H9 (cell line): ENCODE measurements at regions not wholly inside any gene's neighbourhood (a gene's known extent, or its start where the extent isn't known, plus 50 kb on each side); places are given as distances from the start of the nearest gene placed in this dataset.

Experiments used
- DNase-seq: peaks from one replicate; pipeline ENCODE4 v3.0.0-alpha.2; 2017
- H2AFZ ChIP-seq: one replicate; pipeline ENCODE4 v1.6.1; 2013; ENCODE audit warnings: mild to moderate bottlenecking, low read length, control low read depth, moderate library complexity
- H2AK5ac ChIP-seq: 2 replicates; pipeline ENCODE4 v1.6.1; 2013; ENCODE audit warnings: low read length, control low read depth, mixed read lengths; ENCODE audit not compliant: insufficient read length
- H2BK120ac ChIP-seq: one replicate; pipeline ENCODE4 v1.6.1; 2013; ENCODE audit warnings: low read depth, mild to moderate bottlenecking, low read length, control low read depth, inconsistent platforms; ENCODE audit not compliant: poor library complexity, severe bottlenecking
- H2BK12ac ChIP-seq: 2 replicates; pipeline ENCODE4 v1.6.1; 2013; ENCODE audit warnings: low read length, control low read depth, mixed read lengths, low read depth; ENCODE audit not compliant: insufficient read length
- H2BK15ac ChIP-seq: 2 replicates; pipeline ENCODE4 v1.6.1; 2013; ENCODE audit warnings: low read depth, low read length, control low read depth
- H2BK20ac ChIP-seq: one replicate; pipeline ENCODE4 v1.6.1; 2013; ENCODE audit warnings: low read depth, mild to moderate bottlenecking, low read length, control low read depth, inconsistent platforms; ENCODE audit not compliant: poor library complexity, severe bottlenecking
- H2BK5ac ChIP-seq: 2 replicates; pipeline ENCODE4 v1.6.1; 2013; ENCODE audit warnings: low read length, control low read depth, mixed read lengths; ENCODE audit not compliant: insufficient read length
- H3K14ac ChIP-seq: 2 replicates; pipeline ENCODE4 v1.6.1; 2013; ENCODE audit warnings: low read length, control low read depth; ENCODE audit not compliant: insufficient read depth
- H3K18ac ChIP-seq: 2 replicates; pipeline ENCODE4 v1.6.1; 2013; ENCODE audit warnings: low read depth, mild to moderate bottlenecking, mixed read lengths, low read length, control low read depth; ENCODE audit not compliant: insufficient read length
- H3K23ac ChIP-seq: 2 replicates; pipeline ENCODE4 v1.6.1; 2013; ENCODE audit warnings: low read length, control low read depth, mixed read lengths, low read depth; ENCODE audit not compliant: insufficient read length
- H3K23me2 ChIP-seq: 2 replicates; pipeline ENCODE4 v1.6.1; 2013; ENCODE audit warnings: low read depth, mild to moderate bottlenecking, mixed read lengths, low read length, control low read depth; ENCODE audit not compliant: insufficient read length, poor library complexity, severe bottlenecking
- H3K27ac ChIP-seq: 2 replicates; pipeline ENCODE4 v1.5.1; 2013; ENCODE audit warnings: low read length, control low read depth, mixed read lengths, low read depth; ENCODE audit not compliant: insufficient read length
- H3K27me3 ChIP-seq: 2 replicates; pipeline ENCODE4 v1.6.1; 2013; ENCODE audit warnings: low read length, control low read depth, inconsistent platforms; ENCODE audit not compliant: insufficient read depth
- H3K4ac ChIP-seq: 2 replicates; pipeline ENCODE4 v1.6.1; 2013; ENCODE audit warnings: low read depth, mild to moderate bottlenecking, control low read depth, inconsistent platforms, low read length, moderate library complexity
- H3K4me1 ChIP-seq: 2 replicates; pipeline ENCODE4 v1.6.1; 2013; ENCODE audit warnings: low read length, control low read depth, inconsistent platforms; ENCODE audit not compliant: insufficient read depth
- H3K4me2 ChIP-seq: 2 replicates; pipeline ENCODE4 v1.6.1; 2013; ENCODE audit warnings: low read length, control low read depth, mixed read lengths; ENCODE audit not compliant: insufficient read length, insufficient read depth
- H3K56ac ChIP-seq: 2 replicates; pipeline ENCODE4 v1.6.1; 2013; ENCODE audit warnings: low read depth, mild to moderate bottlenecking, mixed read lengths, low read length, control low read depth; ENCODE audit not compliant: insufficient read length
- H3K79me1 ChIP-seq: 2 replicates; pipeline ENCODE4 v1.6.1; 2013; ENCODE audit warnings: low read depth, mild to moderate bottlenecking, moderate library complexity, low read length, control low read depth, inconsistent platforms; ENCODE audit not compliant: insufficient read depth, poor library complexity, severe bottlenecking
- H3K79me2 ChIP-seq: 2 replicates; pipeline ENCODE4 v1.6.1; 2013; ENCODE audit warnings: low read length, control low read depth, inconsistent platforms; ENCODE audit not compliant: insufficient read depth
- H3K9ac ChIP-seq: 2 replicates; pipeline ENCODE4 v1.6.1; 2013; ENCODE audit warnings: low read length, control low read depth, mixed read lengths; ENCODE audit not compliant: insufficient read length; ENCODE audit errors: extremely low read depth
- H3K9me3 ChIP-seq: one replicate; pipeline ENCODE4 v1.6.1; 2013; ENCODE audit warnings: low read depth, low read length, inconsistent platforms; ENCODE audit not compliant: control insufficient read depth
- H3T11ph ChIP-seq: one replicate; pipeline ENCODE4 v1.6.1; 2013; ENCODE audit warnings: mild to moderate bottlenecking, low read length, control low read depth, inconsistent platforms
- H4K20me1 ChIP-seq: one replicate; pipeline ENCODE4 v1.6.1; 2013; ENCODE audit not compliant: control insufficient read depth, insufficient read length, insufficient read depth
- H4K5ac ChIP-seq: 2 replicates; pipeline ENCODE4 v1.6.1; 2013; ENCODE audit warnings: low read depth, mild to moderate bottlenecking, mixed read lengths, low read length, control low read depth; ENCODE audit not compliant: insufficient read length
- H4K8ac ChIP-seq: replicated peaks from 2 replicates; pipeline ENCODE4 v1.6.1; 2013; ENCODE audit warnings: low read length, control low read depth, mixed read lengths, low read depth; ENCODE audit not compliant: insufficient read length
- H4K91ac ChIP-seq: 2 replicates; pipeline ENCODE4 v1.6.1; 2013; ENCODE audit warnings: low read depth, mild to moderate bottlenecking, moderate library complexity, mixed read lengths, low read length, control low read depth; ENCODE audit not compliant: insufficient read length
- H3K27ac Mint-ChIP-seq, 3 experiments: 2 replicates in 2 of 3; 3 replicates in 1 of 3; pipeline ENCODE4 v1.8.0; 2020 to 2021; ENCODE audit warnings: mixed read lengths in 3 of 3, mild to moderate bottlenecking in 1 of 3, moderate library complexity in 1 of 3
- H3K27me3 Mint-ChIP-seq: 2 replicates; pipeline ENCODE4 v1.8.0; 2021; ENCODE audit warnings: low read depth, mild to moderate bottlenecking, moderate library complexity, mixed read lengths
- H3K36me3 Mint-ChIP-seq, 3 experiments: 2 replicates in 2 of 3; 3 replicates in 1 of 3; pipeline ENCODE4 v1.8.0; 2020 to 2021; ENCODE audit warnings: low read depth in 3 of 3, mixed read lengths in 3 of 3; ENCODE audit not compliant: insufficient read depth in 1 of 3
- H3K4me1 Mint-ChIP-seq, 2 experiments: 2 replicates each; pipeline ENCODE4 v1.8.0; 2020; ENCODE audit warnings: mixed read lengths in 2 of 2
- H3K4me3 Mint-ChIP-seq, 2 experiments: 2 replicates in 1 of 2; 3 replicates in 1 of 2; pipeline ENCODE4 v1.8.0; 2020 to 2021; ENCODE audit warnings: mild to moderate bottlenecking in 2 of 2, mixed read lengths in 2 of 2, moderate library complexity in 1 of 2
- H3K9me3 Mint-ChIP-seq, 2 experiments: 2 replicates in 1 of 2; 3 replicates in 1 of 2; pipeline ENCODE4 v1.8.0; 2020; ENCODE audit warnings: mild to moderate bottlenecking in 2 of 2, mixed read lengths in 2 of 2, moderate library complexity in 1 of 2
- CTCF ChIP-seq: fragments of 200-600 bp; sonication (generic); conservative IDR thresholded peaks from 3 replicates; pipeline ENCODE4 v1.8.0; 2021; ENCODE audit warnings: antibody characterized with exemption, mild to moderate bottlenecking
- whole genome bisulfite sequencing: extraction: QIAGEN DNeasy Blood & Tissue Kit; methylation state at CpG from one replicate; pipeline ENCODE4 v1.1.7; 2013; ENCODE audit warnings: missing lambda C conversion rate, low lambda C conversion rate, mixed read lengths; ENCODE audit not compliant: insufficient read length; ENCODE audit errors: extremely low coverage; 5-methylcytosine and 5-hydroxymethylcytosine counted together

- no peaks in the 10 kb centered on the region for H3K27me3 Mint-ChIP-seq
- no peaks in the 10 kb centered on the region for H4K20me1 ChIP-seq
- peaks cover 0 to 7% (median 0%) of the 10 kb centered on the region in 3 experiments; a peak in 2 of 7 replicates for H3K36me3 Mint-ChIP-seq
These were observed 109.0 kb upstream of the ELMO1 start for GRCh38 chr7:37557571-37558209.

More at GRCh38 chr7:37557571-37558209, 109.0 kb upstream of the ELMO1 start:
- Histone ChIP-seq H4K91ac (no peak overlapping the region), H2BK20ac (no peak overlapping the region), H3K18ac (no peak overlapping the region), H3K79me2 (no peaks in the 10 kb centered on the region), H4K8ac (no peak overlapping the region), H3K27me3 (no peaks in the 10 kb centered on the region), H3K9ac (no peak overlapping the region), H3K4me2 (no peak overlapping the region), H3K56ac (no peak overlapping the region), H2AK5ac (no peak overlapping the region), H3K27ac (no peak overlapping the region), H3K4me1 (no peaks in the 10 kb centered on the region; the same call in 1 of the 2 replicates), H3K4ac (no peak overlapping the region), H2AFZ (no peak overlapping the region), H3K14ac (no peak overlapping the region), H3K79me1 (no peaks in the 10 kb centered on the region), H3K23ac (no peak overlapping the region), H2BK15ac (no peak overlapping the region), H2BK5ac (no peak overlapping the region), H3K9me3 (no peaks in the 10 kb centered on the region), H3K23me2 (no peaks in the 10 kb centered on the region), H3T11ph (no peak overlapping the region), H2BK12ac (no peak overlapping the region), H2BK120ac (no peak overlapping the region), H4K5ac (no peak overlapping the region)
- no peak for TF ChIP-seq CTCF
- Mint-ChIP-seq H3K4me1 (peaks cover 12% of the 10 kb centered on the region in 2 experiments), H3K27ac (no peak overlapping the region), H3K4me3 (no peak overlapping the region), H3K9me3 (peaks cover 0 to 5% of the 10 kb centered on the region in 2 experiments; a peak in 1 of 5 replicates)
- DNase-seq, result no peak
- WGBS, result no CpG with 5 or more reads among the region's 5 CpGs
